NT2/D1 (cell line): ENCODE measurements at regions not wholly inside any gene's neighbourhood (a gene's known extent, or its start where the extent isn't known, plus 50 kb on each side); places are given as distances from the start of the nearest gene placed in this dataset.

Experiments
- DNase-seq: peaks from one replicate; pipeline ENCODE4 v3.0.0-alpha.2; 2011; ENCODE audit warnings: low read depth, low spot score
- H3K27me3 ChIP-seq: 2 replicates; pipeline ENCODE4 v1.6.0; 2011; ENCODE audit warnings: mild to moderate bottlenecking; ENCODE audit not compliant: insufficient read length, insufficient read depth
- H3K36me3 ChIP-seq: 2 replicates; pipeline ENCODE4 v1.6.1; 2011; ENCODE audit warnings: mild to moderate bottlenecking, low read length, mixed read lengths; ENCODE audit not compliant: insufficient read depth, insufficient read length
- H3K4me1 ChIP-seq: 2 replicates; pipeline ENCODE4 v1.5.1; 2011; ENCODE audit not compliant: insufficient read depth, insufficient read length
- H3K4me3 ChIP-seq: 2 replicates; pipeline ENCODE4 v1.5.1; 2011; ENCODE audit warnings: low read depth; ENCODE audit not compliant: insufficient read length
- H3K9ac ChIP-seq: 2 replicates; pipeline ENCODE4 v1.6.0; 2011; ENCODE audit warnings: low read depth; ENCODE audit not compliant: insufficient read length
- H3K9me3 ChIP-seq: 2 replicates; pipeline ENCODE4 v1.5.1; 2011; ENCODE audit warnings: mild to moderate bottlenecking, low read length; ENCODE audit not compliant: insufficient read depth
- SUZ12 ChIP-seq: IDR thresholded peaks from 2 replicates; pipeline ENCODE4 v1.6.1; 2011; ENCODE audit not compliant: insufficient read length, insufficient read depth; ENCODE audit errors: extremely low read depth
- YY1 ChIP-seq: IDR thresholded peaks from 2 replicates; pipeline ENCODE4 v1.6.1; 2011; ENCODE audit not compliant: insufficient read length, insufficient read depth
- ZNF274 ChIP-seq: IDR thresholded peaks from 2 replicates; pipeline ENCODE4 v1.6.1; 2011; ENCODE audit warnings: mild to moderate bottlenecking, low read depth, low read length

DNA sequence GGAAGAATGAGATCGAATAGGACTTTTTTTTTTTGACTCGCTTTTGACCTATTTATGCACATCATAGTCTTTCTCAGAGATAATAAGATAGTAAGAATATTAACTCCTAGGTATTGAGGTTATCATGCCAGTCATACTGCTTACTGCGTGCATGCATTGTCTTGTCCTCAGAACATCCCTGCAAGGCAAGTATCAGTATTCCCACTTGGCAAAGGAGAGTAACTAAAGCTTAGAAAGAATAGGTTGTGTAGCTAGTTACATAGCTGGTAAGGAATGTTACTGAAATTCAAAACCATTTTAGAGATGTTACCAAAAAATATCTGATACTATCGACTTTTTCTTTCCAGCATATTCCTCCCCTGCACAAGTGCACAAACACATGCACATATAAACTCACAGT lies 296.1 kb upstream of the CLINT1 start:
- H3K9ac ChIP-seq, result no peak overlapping the region
- TF ChIP-seq SUZ12 (no peak), ZNF274 (no peak), YY1 (no peak)
- no peak for DNase-seq

DNA sequence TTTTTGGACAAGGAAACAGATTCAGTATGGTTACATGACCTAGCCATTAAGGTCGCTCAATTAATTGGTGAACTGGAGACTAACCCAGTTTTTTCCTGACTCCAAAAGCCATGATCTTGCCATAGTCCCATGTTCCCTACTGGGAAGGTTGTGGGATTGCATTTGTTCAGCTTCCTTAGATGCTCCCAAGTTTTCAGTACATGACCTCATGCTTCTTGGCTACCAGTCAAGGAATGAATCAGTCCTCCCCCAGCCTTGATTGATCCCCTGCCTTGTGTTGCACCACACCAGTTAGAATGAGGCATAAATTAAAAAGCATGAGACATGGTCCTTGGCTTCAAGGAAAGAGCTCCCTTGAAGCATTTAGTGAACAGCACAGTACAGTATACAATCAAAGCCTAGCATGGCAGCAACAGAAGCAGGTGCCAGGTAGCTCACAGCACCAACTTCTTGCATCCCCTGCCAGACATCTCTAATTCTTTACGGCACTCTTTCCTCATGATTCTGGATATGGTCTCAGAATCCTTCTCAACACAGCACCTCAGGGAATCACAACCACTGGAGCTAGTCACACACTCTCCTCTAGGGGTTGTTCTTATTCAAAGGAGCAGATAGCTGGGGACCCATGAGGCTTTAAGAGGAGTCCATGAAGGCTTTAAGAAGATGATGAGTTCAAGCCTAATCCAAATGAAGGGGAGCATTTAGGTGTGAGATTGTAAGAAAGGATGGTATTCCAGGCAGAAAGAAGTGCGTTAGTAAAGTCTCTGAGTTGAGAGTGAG lies 295.5 kb upstream of the CLINT1 start:
- H3K4me1 ChIP-seq, result no peaks in the 10 kb centered on the region
- H3K9me3 ChIP-seq, result no peaks in the 10 kb centered on the region
- no peaks in the 10 kb centered on the region for H3K27me3 ChIP-seq
- H3K4me3 ChIP-seq, result no peak overlapping the region
- no peak for DNase-seq
- TF ChIP-seq SUZ12 (no peak), YY1 (no peak), ZNF274 (no peak)
- H3K9ac ChIP-seq, result no peak overlapping the region
- H3K36me3 ChIP-seq, result no peaks in the 10 kb centered on the region

More for the DNA sequence above, 296.1 kb upstream of the CLINT1 start:
- Histone ChIP-seq H3K36me3 (no peaks in the 10 kb centered on the region), H3K27me3 (no peaks in the 10 kb centered on the region), H3K9me3 (no peaks in the 10 kb centered on the region), H3K4me3 (no peak overlapping the region), H3K4me1 (no peaks in the 10 kb centered on the region)

DNA sequence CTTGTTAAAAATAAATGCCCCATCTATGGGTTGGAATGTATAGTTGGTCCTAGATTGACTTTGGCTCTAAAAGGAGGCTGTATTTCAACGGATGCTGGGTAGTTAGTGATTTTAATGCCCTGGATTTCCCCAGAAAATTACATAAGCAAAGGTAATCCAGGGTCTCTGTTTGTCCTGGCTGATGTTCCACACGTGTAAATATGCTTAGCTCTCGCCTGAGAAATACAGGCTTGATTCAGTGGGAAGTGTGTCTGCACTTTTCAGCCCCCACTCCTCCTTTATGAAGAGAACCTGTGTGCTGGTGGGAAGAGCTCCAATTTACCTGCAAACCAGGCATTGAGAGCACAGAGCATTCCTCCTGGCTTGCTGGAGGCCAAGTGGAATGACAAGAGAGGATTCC lies 294.6 kb upstream of the CLINT1 start:
- DNase-seq, result no peak
- H3K4me3 ChIP-seq, result no peak overlapping the region
- H3K9ac ChIP-seq, result no peak overlapping the region
- no peaks in the 10 kb centered on the region for H3K4me1 ChIP-seq
- H3K27me3 ChIP-seq, result no peaks in the 10 kb centered on the region
- no peaks in the 10 kb centered on the region for H3K36me3 ChIP-seq
- H3K9me3 ChIP-seq, result no peaks in the 10 kb centered on the region
- TF ChIP-seq SUZ12 (no peak), YY1 (no peak), ZNF274 (no peak)

DNA sequence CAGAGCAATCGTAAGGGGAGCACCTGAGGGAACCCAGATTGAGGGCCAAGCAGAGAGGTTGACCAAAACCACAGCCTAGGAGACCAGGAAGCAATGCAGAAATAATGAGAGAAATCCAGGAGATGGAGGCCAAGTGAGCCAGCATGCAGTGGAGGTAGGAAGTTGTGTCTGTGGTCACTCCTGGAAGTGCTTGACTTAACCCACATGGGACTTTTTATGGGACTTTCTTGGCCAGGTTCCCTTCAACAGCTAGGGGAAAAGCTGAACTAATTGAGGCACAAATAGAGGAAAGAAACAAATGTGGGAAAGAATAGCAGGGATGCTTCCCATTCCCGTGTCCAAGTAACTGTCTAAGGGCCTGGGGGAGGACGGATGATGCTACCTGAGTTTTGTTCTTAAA lies 293.2 kb upstream of the CLINT1 start:
- TF ChIP-seq SUZ12 (no peak), ZNF274 (no peak), YY1 (no peak)
- Histone ChIP-seq H3K9me3 (no peaks in the 10 kb centered on the region), H3K4me3 (no peak overlapping the region), H3K36me3 (no peaks in the 10 kb centered on the region), H3K9ac (no peak overlapping the region), H3K27me3 (no peaks in the 10 kb centered on the region), H3K4me1 (no peaks in the 10 kb centered on the region)
- no peak for DNase-seq

DNA sequence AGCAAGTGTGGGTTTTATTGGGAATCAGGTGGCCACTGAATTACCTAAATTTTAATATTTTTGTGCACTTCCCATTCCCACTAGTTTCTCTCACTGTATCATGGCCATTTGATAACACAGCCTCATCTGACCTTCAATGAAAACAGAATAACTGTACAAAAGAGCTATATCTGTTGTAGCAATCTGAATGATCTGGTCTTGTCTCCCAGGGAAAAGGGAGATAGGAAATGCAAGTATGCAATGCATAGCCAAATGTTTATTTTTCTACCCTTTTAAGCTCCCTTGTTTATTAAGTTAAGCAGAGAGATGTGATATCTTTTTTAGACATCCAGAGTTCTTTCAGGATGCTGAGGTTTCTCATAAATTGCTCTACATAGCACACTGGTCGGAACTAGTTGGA lies 288.3 kb upstream of the CLINT1 start:
- Histone ChIP-seq H3K9ac (no peak overlapping the region), H3K4me3 (no peak overlapping the region), H3K4me1 (no peaks in the 10 kb centered on the region), H3K9me3 (no peaks in the 10 kb centered on the region), H3K27me3 (no peaks in the 10 kb centered on the region), H3K36me3 (no peaks in the 10 kb centered on the region)
- no peak for TF ChIP-seq SUZ12
- TF ChIP-seq YY1, result no peak
- no peak for TF ChIP-seq ZNF274
- DNase-seq, result no peak

DNA sequence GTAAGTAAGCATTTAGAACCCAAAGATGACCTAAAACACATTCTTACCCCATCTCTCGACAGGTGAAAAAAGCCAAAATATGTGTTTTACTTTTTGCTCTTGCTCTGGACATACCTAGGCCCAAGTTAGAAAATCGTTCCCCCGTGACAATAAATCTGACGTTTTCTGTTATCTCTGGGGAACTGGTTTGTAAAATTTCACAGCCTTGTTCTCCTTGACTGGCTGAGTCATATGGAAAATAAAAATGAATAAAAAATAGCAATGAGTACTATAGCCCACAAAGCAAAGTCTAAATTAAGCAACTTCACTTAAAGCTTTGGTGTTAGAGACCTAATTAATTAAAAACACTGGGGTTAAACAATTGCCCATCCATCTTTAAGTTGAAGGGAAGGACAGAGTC lies 286.9 kb upstream of the CLINT1 start:
- no peaks in the 10 kb centered on the region for H3K9me3 ChIP-seq
- no peaks in the 10 kb centered on the region for H3K4me1 ChIP-seq
- no peaks in the 10 kb centered on the region for H3K36me3 ChIP-seq
- H3K4me3 ChIP-seq, result no peak overlapping the region
- H3K9ac ChIP-seq, result no peak overlapping the region
- TF ChIP-seq SUZ12, result no peak
- no peak for TF ChIP-seq YY1
- no peak for TF ChIP-seq ZNF274
- no peak for DNase-seq
- H3K27me3 ChIP-seq, result no peaks in the 10 kb centered on the region

DNA sequence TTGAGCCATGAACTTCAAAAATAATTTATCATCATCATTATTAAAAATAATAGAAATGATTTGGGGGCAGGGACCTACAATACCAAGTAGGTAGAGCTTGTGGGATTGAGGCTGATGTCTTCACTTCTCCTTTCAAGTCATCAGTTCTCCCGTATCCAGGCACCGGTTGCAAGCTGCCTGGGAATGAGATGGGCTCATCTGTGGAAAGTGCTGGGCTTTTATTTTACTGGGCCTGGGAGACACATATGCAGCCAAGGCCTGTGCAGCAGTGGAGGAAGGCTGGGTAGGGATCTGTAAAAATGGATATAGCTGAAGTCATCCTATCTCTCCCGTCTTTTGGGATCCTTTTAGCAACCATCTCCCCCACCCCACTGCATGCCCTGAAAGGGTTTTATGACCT lies 284.1 kb upstream of the CLINT1 start:
- H3K9ac ChIP-seq, result no peak overlapping the region
- TF ChIP-seq YY1, result no peak
- TF ChIP-seq SUZ12, result no peak
- no peak for TF ChIP-seq ZNF274
- no peak overlapping the region for H3K4me3 ChIP-seq
- DNase-seq, result no peak
- no peaks in the 10 kb centered on the region for H3K9me3 ChIP-seq
- no peaks in the 10 kb centered on the region for H3K4me1 ChIP-seq
- no peaks in the 10 kb centered on the region for H3K27me3 ChIP-seq
- no peaks in the 10 kb centered on the region for H3K36me3 ChIP-seq

DNA sequence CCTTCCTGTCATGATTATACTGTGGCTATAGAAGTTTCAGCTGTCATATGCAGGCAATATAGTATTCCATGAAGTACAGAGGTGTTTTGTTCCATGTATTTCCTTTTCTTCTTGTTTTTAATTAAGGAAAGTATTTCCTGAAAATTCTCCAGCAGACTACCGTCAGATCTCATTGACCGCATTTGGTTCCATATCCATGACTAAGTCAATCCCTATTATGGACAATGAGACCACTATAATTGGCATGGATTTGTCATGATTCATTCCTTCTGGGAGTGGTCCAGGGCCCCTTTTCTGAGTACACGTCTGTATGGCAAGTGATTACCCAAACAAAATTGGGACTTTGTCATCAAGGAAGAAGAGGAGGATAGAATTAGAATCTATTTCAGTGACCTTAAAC lies 283.2 kb upstream of the CLINT1 start:
- Histone ChIP-seq H3K36me3 (no peaks in the 10 kb centered on the region), H3K9ac (no peak overlapping the region), H3K4me1 (no peaks in the 10 kb centered on the region), H3K4me3 (no peak overlapping the region), H3K9me3 (no peaks in the 10 kb centered on the region), H3K27me3 (no peaks in the 10 kb centered on the region)
- TF ChIP-seq SUZ12 (no peak), ZNF274 (no peak), YY1 (no peak)
- no peak for DNase-seq
